WTC11 (cell line): ENCODE measurements at regions not wholly inside any gene's neighbourhood (a gene's known extent, or its start where the extent isn't known, plus 50 kb on each side); places are given as distances from the start of the nearest gene placed in this dataset.

Experiments used
- ATAC-seq: fragments of 200-7000 bp; cut with Tn5 transposase; 2 replicates; pipeline ENCODE4 v1.10.0; 2021; ENCODE audit warnings: mild to moderate bottlenecking, moderate library complexity
- CTCF ChIA-PET: fragments of 300-600 bp; sonication (Branson Sonifier 250); formaldehyde crosslinking; loops from one replicate; lab custom pipeline; 2021; ENCODE audit warnings: antibody characterized with exemption; lab: Charles Lee
- POLR2A ChIA-PET: fragments of 350-600 bp; sonication (Branson Sonifier 250); formaldehyde crosslinking; loops from one replicate; lab custom pipeline; 2021; ENCODE audit warnings: antibody characterized with exemption; lab: Charles Lee
- DNase-seq: peaks from one replicate; pipeline ENCODE4 v3.0.0; 2021; ENCODE audit warnings: low spot score
- H3K27ac Mint-ChIP-seq: 2 replicates; pipeline ENCODE4 v1.8.0; 2021; ENCODE audit warnings: mixed read lengths
- H3K27me3 Mint-ChIP-seq: 2 replicates; pipeline ENCODE4 v1.8.0; 2021; ENCODE audit warnings: low read depth, mild to moderate bottlenecking, moderate library complexity, mixed read lengths
- H3K36me3 Mint-ChIP-seq: 2 replicates; pipeline ENCODE4 v1.8.0; 2021; ENCODE audit warnings: mixed read lengths
- H3K4me1 Mint-ChIP-seq: 2 replicates; pipeline ENCODE4 v1.8.0; 2022; ENCODE audit warnings: mixed read lengths
- H3K4me3 Mint-ChIP-seq: 2 replicates; pipeline ENCODE4 v1.8.0; 2021; ENCODE audit warnings: mild to moderate bottlenecking, moderate library complexity, mixed read lengths
- H3K9me3 Mint-ChIP-seq: 2 replicates; pipeline ENCODE4 v1.8.0; 2021; ENCODE audit warnings: mixed read lengths
- CREM ChIP-seq: sonication (generic); formaldehyde crosslinking; IDR thresholded peaks from 2 replicates; pipeline ENCODE4 v1.8.1; 2022; ENCODE audit warnings: mild to moderate bottlenecking, missing genetic modification reagents, moderate library complexity
- ELF4 ChIP-seq: sonication (generic); formaldehyde crosslinking; IDR thresholded peaks from 2 replicates; pipeline ENCODE4 v1.8.1; 2022; ENCODE audit warnings: low read depth, mild to moderate bottlenecking, moderate library complexity, missing genetic modification reagents
- ETV6 ChIP-seq: sonication (generic); formaldehyde crosslinking; IDR thresholded peaks from 2 replicates; pipeline ENCODE4 v1.8.1; 2022; ENCODE audit warnings: mild to moderate bottlenecking, missing genetic modification reagents
- MXD4 ChIP-seq: fragments of 250-450 bp; sonication (Bioruptor Pico); IDR thresholded peaks from 2 replicates; pipeline ENCODE4 v1.8.0; 2021; ENCODE audit warnings: mild to moderate bottlenecking, moderate library complexity, borderline replicate concordance
- NFYB ChIP-seq: sonication (generic); formaldehyde crosslinking; conservative IDR thresholded peaks from 2 replicates; pipeline ENCODE4 v1.8.0; 2022; ENCODE audit warnings: low read depth, missing genetic modification reagents
- RELA ChIP-seq: sonication (generic); formaldehyde crosslinking; IDR thresholded peaks from 2 replicates; pipeline ENCODE4 v1.8.1; 2022; ENCODE audit warnings: missing genetic modification reagents, mild to moderate bottlenecking, borderline replicate concordance
- ZNF232 ChIP-seq: sonication (generic); formaldehyde crosslinking; IDR thresholded peaks from 2 replicates; pipeline ENCODE4 v1.8.0; 2022; ENCODE audit warnings: mild to moderate bottlenecking, missing genetic modification reagents
- ZNF423 ChIP-seq: fragments of 250-450 bp; sonication (Bioruptor Pico); IDR thresholded peaks from 2 replicates; pipeline ENCODE4 v2.1.2; 2022; ENCODE audit warnings: mild to moderate bottlenecking, moderate library complexity
- TF ChIP-seq, protein P1 (sequence below): sonication (generic); formaldehyde crosslinking; IDR thresholded peaks from 2 replicates; pipeline ENCODE4 v1.8.0; 2022; ENCODE audit warnings: mild to moderate bottlenecking, missing genetic modification reagents
- TF ChIP-seq, protein P2 (sequence below): sonication (generic); formaldehyde crosslinking; conservative IDR thresholded peaks from 2 replicates; pipeline ENCODE4 v1.8.1; 2022; ENCODE audit warnings: mild to moderate bottlenecking, missing genetic modification reagents
- TF ChIP-seq, protein P3 (sequence below): sonication (generic); formaldehyde crosslinking; IDR thresholded peaks from 2 replicates; pipeline ENCODE4 v1.8.1; 2023; ENCODE audit warnings: mild to moderate bottlenecking, missing genetic modification reagents, moderate library complexity
- TF ChIP-seq, protein P4 (sequence below): sonication (generic); formaldehyde crosslinking; IDR thresholded peaks from 2 replicates; pipeline ENCODE4 v1.8.1; 2023; ENCODE audit warnings: mild to moderate bottlenecking, missing genetic modification reagents, borderline replicate concordance
- TF ChIP-seq, protein P5 (sequence below): sonication (generic); formaldehyde crosslinking; IDR thresholded peaks from 2 replicates; pipeline ENCODE4 v1.8.0; 2023; ENCODE audit warnings: mild to moderate bottlenecking, missing genetic modification reagents
- TF ChIP-seq, protein P6 (sequence below): sonication (generic); formaldehyde crosslinking; IDR thresholded peaks from 2 replicates; pipeline ENCODE4 v1.8.1; 2023; ENCODE audit warnings: mild to moderate bottlenecking, moderate library complexity, missing genetic modification reagents
- TF ChIP-seq, protein P7 (sequence below): sonication (generic); formaldehyde crosslinking; IDR thresholded peaks from 2 replicates; pipeline ENCODE4 v1.8.1; 2022; ENCODE audit warnings: missing genetic modification reagents, borderline replicate concordance
- TF ChIP-seq, protein P8 (sequence below): fragments of 250-450 bp; sonication (Bioruptor Pico); IDR thresholded peaks from 2 replicates; pipeline ENCODE4 v1.9.0; 2021; ENCODE audit warnings: moderate library complexity, mild to moderate bottlenecking, inconsistent platforms, borderline replicate concordance
- TF ChIP-seq, protein P9 (sequence below): sonication (generic); formaldehyde crosslinking; IDR thresholded peaks from 2 replicates; pipeline ENCODE4 v1.8.1; 2023; ENCODE audit warnings: mild to moderate bottlenecking, missing genetic modification reagents

DNA sequence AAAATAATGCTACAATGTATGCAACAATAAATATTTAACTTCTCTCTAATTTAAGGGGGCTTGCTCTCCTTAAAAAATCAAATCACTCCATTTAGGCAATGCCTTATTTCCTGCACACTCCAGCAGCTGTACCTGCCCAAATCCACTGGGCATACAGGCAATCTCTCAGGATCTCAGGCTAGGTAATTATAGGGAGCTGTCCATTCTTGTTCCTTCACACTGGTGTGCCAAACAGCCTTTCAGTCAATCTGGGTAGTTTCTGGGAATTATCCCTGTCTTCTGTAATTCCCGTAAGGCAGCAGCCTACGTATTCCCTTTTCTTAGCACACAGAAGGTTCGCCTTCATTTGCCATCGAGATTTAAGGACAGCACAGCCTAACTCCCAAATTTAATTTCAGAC is 922.6 kb upstream of the SLIT2 start:
- no peak overlapping the region for H3K27ac Mint-ChIP-seq
- H3K36me3 Mint-ChIP-seq = no peaks in the 10 kb centered on the region
- CTCF ChIA-PET = no interaction called here
- no peaks in the 10 kb centered on the region for H3K27me3 Mint-ChIP-seq
- no peak overlapping the region for H3K4me3 Mint-ChIP-seq
- TF ChIP-seq MXD4 (CRISPR knock-in tag) (no peak), ZNF232 (CRISPR knock-in tag) (no peak), NFYB (CRISPR knock-in tag) (no peak), CREM (CRISPR knock-in tag) (no peak), RELA (CRISPR knock-in tag) (no peak), ZNF423 (CRISPR knock-in tag) (no peak), ETV6 (CRISPR knock-in tag) (no peak), ELF4 (CRISPR knock-in tag) (no peak)
- TF ChIP-seq, protein P1, sequence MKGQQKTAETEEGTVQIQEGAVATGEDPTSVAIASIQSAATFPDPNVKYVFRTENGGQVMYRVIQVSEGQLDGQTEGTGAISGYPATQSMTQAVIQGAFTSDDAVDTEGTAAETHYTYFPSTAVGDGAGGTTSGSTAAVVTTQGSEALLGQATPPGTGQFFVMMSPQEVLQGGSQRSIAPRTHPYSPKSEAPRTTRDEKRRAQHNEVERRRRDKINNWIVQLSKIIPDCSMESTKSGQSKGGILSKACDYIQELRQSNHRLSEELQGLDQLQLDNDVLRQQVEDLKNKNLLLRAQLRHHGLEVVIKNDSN (CRISPR knock-in tag) = no peak
- TF ChIP-seq, protein P2, sequence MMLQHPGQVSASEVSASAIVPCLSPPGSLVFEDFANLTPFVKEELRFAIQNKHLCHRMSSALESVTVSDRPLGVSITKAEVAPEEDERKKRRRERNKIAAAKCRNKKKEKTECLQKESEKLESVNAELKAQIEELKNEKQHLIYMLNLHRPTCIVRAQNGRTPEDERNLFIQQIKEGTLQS = no peak
- TF ChIP-seq, protein P3, sequence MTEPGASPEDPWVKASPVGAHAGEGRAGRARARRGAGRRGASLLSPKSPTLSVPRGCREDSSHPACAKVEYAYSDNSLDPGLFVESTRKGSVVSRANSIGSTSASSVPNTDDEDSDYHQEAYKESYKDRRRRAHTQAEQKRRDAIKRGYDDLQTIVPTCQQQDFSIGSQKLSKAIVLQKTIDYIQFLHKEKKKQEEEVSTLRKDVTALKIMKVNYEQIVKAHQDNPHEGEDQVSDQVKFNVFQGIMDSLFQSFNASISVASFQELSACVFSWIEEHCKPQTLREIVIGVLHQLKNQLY (CRISPR knock-in tag) = no peak
- TF ChIP-seq, protein P4, sequence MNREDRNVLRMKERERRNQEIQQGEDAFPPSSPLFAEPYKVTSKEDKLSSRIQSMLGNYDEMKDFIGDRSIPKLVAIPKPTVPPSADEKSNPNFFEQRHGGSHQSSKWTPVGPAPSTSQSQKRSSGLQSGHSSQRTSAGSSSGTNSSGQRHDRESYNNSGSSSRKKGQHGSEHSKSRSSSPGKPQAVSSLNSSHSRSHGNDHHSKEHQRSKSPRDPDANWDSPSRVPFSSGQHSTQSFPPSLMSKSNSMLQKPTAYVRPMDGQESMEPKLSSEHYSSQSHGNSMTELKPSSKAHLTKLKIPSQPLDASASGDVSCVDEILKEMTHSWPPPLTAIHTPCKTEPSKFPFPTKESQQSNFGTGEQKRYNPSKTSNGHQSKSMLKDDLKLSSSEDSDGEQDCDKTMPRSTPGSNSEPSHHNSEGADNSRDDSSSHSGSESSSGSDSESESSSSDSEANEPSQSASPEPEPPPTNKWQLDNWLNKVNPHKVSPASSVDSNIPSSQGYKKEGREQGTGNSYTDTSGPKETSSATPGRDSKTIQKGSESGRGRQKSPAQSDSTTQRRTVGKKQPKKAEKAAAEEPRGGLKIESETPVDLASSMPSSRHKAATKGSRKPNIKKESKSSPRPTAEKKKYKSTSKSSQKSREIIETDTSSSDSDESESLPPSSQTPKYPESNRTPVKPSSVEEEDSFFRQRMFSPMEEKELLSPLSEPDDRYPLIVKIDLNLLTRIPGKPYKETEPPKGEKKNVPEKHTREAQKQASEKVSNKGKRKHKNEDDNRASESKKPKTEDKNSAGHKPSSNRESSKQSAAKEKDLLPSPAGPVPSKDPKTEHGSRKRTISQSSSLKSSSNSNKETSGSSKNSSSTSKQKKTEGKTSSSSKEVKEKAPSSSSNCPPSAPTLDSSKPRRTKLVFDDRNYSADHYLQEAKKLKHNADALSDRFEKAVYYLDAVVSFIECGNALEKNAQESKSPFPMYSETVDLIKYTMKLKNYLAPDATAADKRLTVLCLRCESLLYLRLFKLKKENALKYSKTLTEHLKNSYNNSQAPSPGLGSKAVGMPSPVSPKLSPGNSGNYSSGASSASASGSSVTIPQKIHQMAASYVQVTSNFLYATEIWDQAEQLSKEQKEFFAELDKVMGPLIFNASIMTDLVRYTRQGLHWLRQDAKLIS (CRISPR knock-in tag) = no peak
- TF ChIP-seq, protein P5, sequence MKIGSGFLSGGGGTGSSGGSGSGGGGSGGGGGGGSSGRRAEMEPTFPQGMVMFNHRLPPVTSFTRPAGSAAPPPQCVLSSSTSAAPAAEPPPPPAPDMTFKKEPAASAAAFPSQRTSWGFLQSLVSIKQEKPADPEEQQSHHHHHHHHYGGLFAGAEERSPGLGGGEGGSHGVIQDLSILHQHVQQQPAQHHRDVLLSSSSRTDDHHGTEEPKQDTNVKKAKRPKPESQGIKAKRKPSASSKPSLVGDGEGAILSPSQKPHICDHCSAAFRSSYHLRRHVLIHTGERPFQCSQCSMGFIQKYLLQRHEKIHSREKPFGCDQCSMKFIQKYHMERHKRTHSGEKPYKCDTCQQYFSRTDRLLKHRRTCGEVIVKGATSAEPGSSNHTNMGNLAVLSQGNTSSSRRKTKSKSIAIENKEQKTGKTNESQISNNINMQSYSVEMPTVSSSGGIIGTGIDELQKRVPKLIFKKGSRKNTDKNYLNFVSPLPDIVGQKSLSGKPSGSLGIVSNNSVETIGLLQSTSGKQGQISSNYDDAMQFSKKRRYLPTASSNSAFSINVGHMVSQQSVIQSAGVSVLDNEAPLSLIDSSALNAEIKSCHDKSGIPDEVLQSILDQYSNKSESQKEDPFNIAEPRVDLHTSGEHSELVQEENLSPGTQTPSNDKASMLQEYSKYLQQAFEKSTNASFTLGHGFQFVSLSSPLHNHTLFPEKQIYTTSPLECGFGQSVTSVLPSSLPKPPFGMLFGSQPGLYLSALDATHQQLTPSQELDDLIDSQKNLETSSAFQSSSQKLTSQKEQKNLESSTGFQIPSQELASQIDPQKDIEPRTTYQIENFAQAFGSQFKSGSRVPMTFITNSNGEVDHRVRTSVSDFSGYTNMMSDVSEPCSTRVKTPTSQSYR = no peak
- TF ChIP-seq, protein P6, sequence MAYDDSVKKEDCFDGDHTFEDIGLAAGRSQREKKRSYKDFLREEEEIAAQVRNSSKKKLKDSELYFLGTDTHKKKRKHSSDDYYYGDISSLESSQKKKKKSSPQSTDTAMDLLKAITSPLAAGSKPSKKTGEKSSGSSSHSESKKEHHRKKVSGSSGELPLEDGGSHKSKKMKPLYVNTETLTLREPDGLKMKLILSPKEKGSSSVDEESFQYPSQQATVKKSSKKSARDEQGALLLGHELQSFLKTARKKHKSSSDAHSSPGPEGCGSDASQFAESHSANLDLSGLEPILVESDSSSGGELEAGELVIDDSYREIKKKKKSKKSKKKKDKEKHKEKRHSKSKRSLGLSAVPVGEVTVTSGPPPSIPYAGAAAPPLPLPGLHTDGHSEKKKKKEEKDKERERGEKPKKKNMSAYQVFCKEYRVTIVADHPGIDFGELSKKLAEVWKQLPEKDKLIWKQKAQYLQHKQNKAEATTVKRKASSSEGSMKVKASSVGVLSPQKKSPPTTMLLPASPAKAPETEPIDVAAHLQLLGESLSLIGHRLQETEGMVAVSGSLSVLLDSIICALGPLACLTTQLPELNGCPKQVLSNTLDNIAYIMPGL = no peak
- TF ChIP-seq, protein P7, sequence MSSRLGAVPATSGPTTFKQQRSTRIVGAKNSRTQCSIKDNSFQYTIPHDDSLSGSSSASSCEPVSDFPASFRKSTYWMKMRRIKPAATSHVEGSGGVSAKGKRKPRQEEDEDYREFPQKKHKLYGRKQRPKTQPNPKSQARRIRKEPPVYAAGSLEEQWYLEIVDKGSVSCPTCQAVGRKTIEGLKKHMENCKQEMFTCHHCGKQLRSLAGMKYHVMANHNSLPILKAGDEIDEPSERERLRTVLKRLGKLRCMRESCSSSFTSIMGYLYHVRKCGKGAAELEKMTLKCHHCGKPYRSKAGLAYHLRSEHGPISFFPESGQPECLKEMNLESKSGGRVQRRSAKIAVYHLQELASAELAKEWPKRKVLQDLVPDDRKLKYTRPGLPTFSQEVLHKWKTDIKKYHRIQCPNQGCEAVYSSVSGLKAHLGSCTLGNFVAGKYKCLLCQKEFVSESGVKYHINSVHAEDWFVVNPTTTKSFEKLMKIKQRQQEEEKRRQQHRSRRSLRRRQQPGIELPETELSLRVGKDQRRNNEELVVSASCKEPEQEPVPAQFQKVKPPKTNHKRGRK (CRISPR knock-in tag) = no peak
- TF ChIP-seq, protein P8, sequence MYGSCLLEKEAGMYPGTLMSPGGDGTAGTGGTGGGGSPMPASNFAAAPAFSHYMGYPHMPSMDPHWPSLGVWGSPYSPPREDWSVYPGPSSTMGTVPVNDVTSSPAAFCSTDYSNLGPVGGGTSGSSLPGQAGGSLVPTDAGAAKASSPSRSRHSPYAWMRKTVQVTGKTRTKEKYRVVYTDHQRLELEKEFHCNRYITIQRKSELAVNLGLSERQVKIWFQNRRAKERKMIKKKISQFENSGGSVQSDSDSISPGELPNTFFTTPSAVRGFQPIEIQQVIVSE (CRISPR knock-in tag) = no peak
- TF ChIP-seq, protein P9, sequence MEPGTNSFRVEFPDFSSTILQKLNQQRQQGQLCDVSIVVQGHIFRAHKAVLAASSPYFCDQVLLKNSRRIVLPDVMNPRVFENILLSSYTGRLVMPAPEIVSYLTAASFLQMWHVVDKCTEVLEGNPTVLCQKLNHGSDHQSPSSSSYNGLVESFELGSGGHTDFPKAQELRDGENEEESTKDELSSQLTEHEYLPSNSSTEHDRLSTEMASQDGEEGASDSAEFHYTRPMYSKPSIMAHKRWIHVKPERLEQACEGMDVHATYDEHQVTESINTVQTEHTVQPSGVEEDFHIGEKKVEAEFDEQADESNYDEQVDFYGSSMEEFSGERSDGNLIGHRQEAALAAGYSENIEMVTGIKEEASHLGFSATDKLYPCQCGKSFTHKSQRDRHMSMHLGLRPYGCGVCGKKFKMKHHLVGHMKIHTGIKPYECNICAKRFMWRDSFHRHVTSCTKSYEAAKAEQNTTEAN (CRISPR knock-in tag) = no peak
- ATAC-seq = no peak
- peaks cover 7% of the 10 kb centered on the region; the same call in 1 of the 2 replicates for H3K9me3 Mint-ChIP-seq
- POLR2A ChIA-PET = no interaction called here
- DNase-seq = no peak
- no peaks in the 10 kb centered on the region; the same call in 1 of the 2 replicates for H3K4me1 Mint-ChIP-seq
